ENCODE measurements at regions not wholly inside any gene's neighbourhood (a gene's known extent, or its start where the extent isn't known, plus 50 kb on each side); places are given as distances from the start of the nearest gene placed in this dataset.

DNA sequence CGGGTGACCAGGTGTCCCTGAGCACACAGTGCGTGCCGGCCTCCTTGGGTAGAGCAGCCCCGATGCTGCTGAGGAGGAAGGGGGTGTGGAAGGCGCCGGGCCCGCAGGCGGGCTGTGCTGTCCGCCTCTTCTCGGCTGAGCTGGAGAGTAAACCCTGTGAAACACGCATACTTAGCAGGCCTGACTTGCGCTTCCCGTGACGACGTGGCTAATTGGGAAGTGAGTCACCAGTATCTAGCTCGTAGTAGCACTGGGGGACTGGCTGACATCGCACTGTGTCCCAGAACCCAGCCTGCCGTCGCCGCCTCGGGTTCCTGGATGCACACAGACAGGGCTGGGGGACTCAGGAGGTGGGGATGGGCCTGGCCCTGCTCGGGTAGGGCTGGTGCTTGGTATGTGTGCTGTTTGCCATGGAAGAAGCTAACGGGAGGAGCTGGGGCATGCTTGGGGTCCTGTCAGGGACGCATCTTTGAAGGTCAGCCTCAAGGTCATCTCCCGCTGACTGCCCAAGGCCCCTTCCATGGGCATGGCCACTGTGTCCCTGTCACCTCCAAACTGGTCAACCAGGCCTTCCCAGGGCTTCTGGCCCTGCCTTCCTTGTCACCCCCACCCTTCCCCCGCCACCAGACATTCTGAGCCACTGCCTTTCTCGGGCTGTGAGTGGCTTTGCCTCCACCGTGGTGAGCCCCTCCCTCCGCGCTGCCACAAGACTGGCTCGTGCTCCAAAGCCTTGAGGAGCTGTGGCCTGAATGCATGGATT, 1327.0 kb downstream of the BRD1 start:
- H3K27ac ChIP-seq (ENCODE audit: low read length): no peak overlapping the region
- no peaks in the 10 kb centered on the region for H3K36me3 ChIP-seq (ENCODE audit: control insufficient read depth, insufficient read depth, low read length)
- in situ Hi-C loops (cut with HindIII; ENCODE audit: low pct_unique_long_range_greater_than_20kb, low sequenced_read_pairs) (no loop called here), intact Hi-C loops (cut with micrococcal nuclease; ENCODE audit: unreplicated experiment) (no loop called here)
- H3K4me1 ChIP-seq (ENCODE audit: control insufficient read depth, insufficient read depth, low read length): no peaks in the 10 kb centered on the region
- H3K27me3 ChIP-seq (ENCODE audit: control insufficient read depth, insufficient read depth, low read length): no peaks in the 10 kb centered on the region
- DNase-seq (ENCODE audit: low read depth, low spot score): no peak
- no peaks in the 10 kb centered on the region for H3K9me3 ChIP-seq (ENCODE audit: control insufficient read depth, insufficient read depth, low read depth, low read length)
- POLR2A ChIA-PET: no interaction called here
- TF ChIP-seq POLR2AphosphoS5 (IDR thresholded peaks at IDR 0.05; ENCODE audit: low read depth, low read length): no peak
- TF ChIP-seq, protein P1, sequence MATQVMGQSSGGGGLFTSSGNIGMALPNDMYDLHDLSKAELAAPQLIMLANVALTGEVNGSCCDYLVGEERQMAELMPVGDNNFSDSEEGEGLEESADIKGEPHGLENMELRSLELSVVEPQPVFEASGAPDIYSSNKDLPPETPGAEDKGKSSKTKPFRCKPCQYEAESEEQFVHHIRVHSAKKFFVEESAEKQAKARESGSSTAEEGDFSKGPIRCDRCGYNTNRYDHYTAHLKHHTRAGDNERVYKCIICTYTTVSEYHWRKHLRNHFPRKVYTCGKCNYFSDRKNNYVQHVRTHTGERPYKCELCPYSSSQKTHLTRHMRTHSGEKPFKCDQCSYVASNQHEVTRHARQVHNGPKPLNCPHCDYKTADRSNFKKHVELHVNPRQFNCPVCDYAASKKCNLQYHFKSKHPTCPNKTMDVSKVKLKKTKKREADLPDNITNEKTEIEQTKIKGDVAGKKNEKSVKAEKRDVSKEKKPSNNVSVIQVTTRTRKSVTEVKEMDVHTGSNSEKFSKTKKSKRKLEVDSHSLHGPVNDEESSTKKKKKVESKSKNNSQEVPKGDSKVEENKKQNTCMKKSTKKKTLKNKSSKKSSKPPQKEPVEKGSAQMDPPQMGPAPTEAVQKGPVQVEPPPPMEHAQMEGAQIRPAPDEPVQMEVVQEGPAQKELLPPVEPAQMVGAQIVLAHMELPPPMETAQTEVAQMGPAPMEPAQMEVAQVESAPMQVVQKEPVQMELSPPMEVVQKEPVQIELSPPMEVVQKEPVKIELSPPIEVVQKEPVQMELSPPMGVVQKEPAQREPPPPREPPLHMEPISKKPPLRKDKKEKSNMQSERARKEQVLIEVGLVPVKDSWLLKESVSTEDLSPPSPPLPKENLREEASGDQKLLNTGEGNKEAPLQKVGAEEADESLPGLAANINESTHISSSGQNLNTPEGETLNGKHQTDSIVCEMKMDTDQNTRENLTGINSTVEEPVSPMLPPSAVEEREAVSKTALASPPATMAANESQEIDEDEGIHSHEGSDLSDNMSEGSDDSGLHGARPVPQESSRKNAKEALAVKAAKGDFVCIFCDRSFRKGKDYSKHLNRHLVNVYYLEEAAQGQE (IDR thresholded peaks at IDR 0.05; ENCODE audit: insufficient read depth in 1 of 2, low read depth in 2 of 2, low read length in 1 of 2): no peak
- TF ChIP-seq, protein P2, sequence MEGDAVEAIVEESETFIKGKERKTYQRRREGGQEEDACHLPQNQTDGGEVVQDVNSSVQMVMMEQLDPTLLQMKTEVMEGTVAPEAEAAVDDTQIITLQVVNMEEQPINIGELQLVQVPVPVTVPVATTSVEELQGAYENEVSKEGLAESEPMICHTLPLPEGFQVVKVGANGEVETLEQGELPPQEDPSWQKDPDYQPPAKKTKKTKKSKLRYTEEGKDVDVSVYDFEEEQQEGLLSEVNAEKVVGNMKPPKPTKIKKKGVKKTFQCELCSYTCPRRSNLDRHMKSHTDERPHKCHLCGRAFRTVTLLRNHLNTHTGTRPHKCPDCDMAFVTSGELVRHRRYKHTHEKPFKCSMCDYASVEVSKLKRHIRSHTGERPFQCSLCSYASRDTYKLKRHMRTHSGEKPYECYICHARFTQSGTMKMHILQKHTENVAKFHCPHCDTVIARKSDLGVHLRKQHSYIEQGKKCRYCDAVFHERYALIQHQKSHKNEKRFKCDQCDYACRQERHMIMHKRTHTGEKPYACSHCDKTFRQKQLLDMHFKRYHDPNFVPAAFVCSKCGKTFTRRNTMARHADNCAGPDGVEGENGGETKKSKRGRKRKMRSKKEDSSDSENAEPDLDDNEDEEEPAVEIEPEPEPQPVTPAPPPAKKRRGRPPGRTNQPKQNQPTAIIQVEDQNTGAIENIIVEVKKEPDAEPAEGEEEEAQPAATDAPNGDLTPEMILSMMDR (IDR thresholded peaks at IDR 0.05): no peak
- TF ChIP-seq TCF7L2 (IDR thresholded peaks at IDR 0.05; ENCODE audit: low read depth, low read length): no peak
- TF ChIP-seq SIN3A (IDR thresholded peaks at IDR 0.05; ENCODE audit: borderline replicate concordance, insufficient read depth, low read depth, low read length): no peak
- no peak overlapping the region for H3K4me3 ChIP-seq (ENCODE audit: low read depth in 2 of 2, low read length in 2 of 2)
- CTCF ChIA-PET: no interaction called here
- BruUV-seq (replicated peaks): no TSS peak
- no peak for ATAC-seq

DNA sequence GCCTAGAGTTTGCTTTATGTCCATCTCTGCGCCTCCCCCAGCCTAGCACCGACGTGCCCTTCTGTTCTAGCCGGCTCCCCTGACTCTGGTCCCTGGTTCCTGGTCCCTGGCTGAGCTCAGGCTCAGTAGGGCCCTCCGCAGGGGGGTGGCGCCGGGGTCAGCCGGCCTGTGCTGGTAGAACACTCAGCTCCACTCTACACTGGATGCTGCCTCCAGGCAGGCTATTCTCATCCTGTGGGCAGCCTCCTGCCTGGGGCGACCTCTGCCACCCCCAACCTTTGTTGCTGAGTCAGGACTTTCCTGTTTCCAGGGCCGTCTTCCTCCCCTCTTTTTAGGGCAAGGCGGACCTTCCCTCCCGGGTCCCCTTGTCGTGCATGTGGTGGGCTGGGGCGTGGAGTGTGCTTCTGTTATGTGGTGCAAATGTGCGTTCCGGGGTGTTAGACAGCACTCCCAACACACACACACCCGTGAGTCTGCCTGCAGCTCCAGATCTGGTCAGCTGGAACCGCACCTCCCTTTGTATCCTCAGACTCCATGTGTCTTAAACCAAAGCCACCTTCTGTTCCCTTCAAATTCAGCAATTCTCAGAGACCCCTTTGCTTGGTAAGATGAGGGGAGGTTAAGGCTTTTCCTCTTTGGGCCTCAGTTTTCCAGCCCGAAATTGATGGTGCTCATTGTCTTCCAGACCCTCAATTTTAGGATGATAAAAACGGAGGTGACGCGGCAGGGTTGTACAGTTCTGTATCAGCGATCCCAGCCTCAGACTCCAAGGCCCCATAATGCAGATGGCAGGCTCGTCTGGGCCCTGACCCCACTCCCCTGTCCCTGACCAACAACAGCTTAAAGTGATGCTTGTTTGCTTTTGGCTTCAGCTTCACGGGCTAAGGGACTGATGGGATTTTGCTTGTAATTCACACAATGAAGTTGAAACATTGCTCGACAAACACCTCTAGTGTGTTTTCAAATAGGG, 1327.9 kb downstream of the BRD1 start:
- no peak for DNase-seq (ENCODE audit: low read depth, low spot score)
- CTCF ChIA-PET: interaction anchor here (0.7 kb wide), 1 partner anchor 108 kb away, joined by 4 read pairs; no protein-coding TSS in a partner anchor
- no peaks in the 10 kb centered on the region for H3K4me1 ChIP-seq (ENCODE audit: control insufficient read depth, insufficient read depth, low read length)
- H3K27ac ChIP-seq (ENCODE audit: low read length): no peak overlapping the region
- no peaks in the 10 kb centered on the region for H3K36me3 ChIP-seq (ENCODE audit: control insufficient read depth, insufficient read depth, low read length)
- ATAC-seq: no peak
- no peaks in the 10 kb centered on the region for H3K9me3 ChIP-seq (ENCODE audit: control insufficient read depth, insufficient read depth, low read depth, low read length)
- no TSS peak for BruUV-seq (replicated peaks)
- intact Hi-C loops (cut with micrococcal nuclease; ENCODE audit: unreplicated experiment): no loop called here
- H3K4me3 ChIP-seq (ENCODE audit: low read depth in 2 of 2, low read length in 2 of 2): no peak overlapping the region
- POLR2A ChIA-PET: no interaction called here
- no peaks in the 10 kb centered on the region for H3K27me3 ChIP-seq (ENCODE audit: control insufficient read depth, insufficient read depth, low read length)
- TF ChIP-seq, protein P1 (IDR thresholded peaks at IDR 0.05; ENCODE audit: insufficient read depth in 1 of 2, low read depth in 2 of 2, low read length in 1 of 2): no peak
- TF ChIP-seq SIN3A (IDR thresholded peaks at IDR 0.05; ENCODE audit: borderline replicate concordance, insufficient read depth, low read depth, low read length): no peak
- TF ChIP-seq, protein P2 (IDR thresholded peaks at IDR 0.05): no peak
- no peak for TF ChIP-seq TCF7L2 (IDR thresholded peaks at IDR 0.05; ENCODE audit: low read depth, low read length)
- no peak for TF ChIP-seq POLR2AphosphoS5 (IDR thresholded peaks at IDR 0.05; ENCODE audit: low read depth, low read length)
- in situ Hi-C loops (cut with HindIII; ENCODE audit: low pct_unique_long_range_greater_than_20kb, low sequenced_read_pairs): no loop called here

All from Panc1 (cell line).